Liver (tissue), 7 donors: ENCODE measurements at regions not wholly inside any gene's neighbourhood (a gene's known extent, or its start where the extent isn't known, plus 50 kb on each side); places are given as distances from the start of the nearest gene placed in this dataset.

Experiments used
- DNase-seq: peaks from one replicate; pipeline ENCODE4 v3.0.0-alpha.2; 2017; ENCODE audit warnings: low spot score
- H3K27ac ChIP-seq, 2 donors: one replicate each; pipeline ENCODE4 v1.7.0; 2013; ENCODE audit warnings: inconsistent platforms in 2 of 2, low read length in 2 of 2, control low read depth in 1 of 2, low read depth in 1 of 2, mild to moderate bottlenecking in 1 of 2
- H3K27me3 ChIP-seq, 4 donors: one replicate each; pipeline versions ENCODE4 v1.6.1 to v1.7.0; 2013; ENCODE audit warnings: low read length in 3 of 4, inconsistent platforms in 1 of 4, mild to moderate bottlenecking in 1 of 4, moderate library complexity in 1 of 4; ENCODE audit not compliant: control insufficient read depth in 4 of 4, insufficient read depth in 4 of 4
- H3K36me3 ChIP-seq, 4 donors: one replicate each; pipeline versions ENCODE4 v1.6.1 to v1.7.0; 2013; ENCODE audit warnings: low read length in 3 of 4, mild to moderate bottlenecking in 3 of 4, low read depth in 1 of 4, moderate library complexity in 1 of 4; ENCODE audit not compliant: control insufficient read depth in 4 of 4, insufficient read depth in 3 of 4
- H3K4me1 ChIP-seq, 4 donors: one replicate each; pipeline versions ENCODE4 v1.6.1 to v1.7.0; 2013; ENCODE audit warnings: low read length in 3 of 4, mild to moderate bottlenecking in 3 of 4, moderate library complexity in 1 of 4; ENCODE audit not compliant: control insufficient read depth in 4 of 4, insufficient read depth in 4 of 4
- H3K4me3 ChIP-seq, 3 donors: one replicate each; pipeline versions ENCODE4 v1.6.1 to v1.7.0; 2013; ENCODE audit warnings: low read length in 3 of 3, control low read depth in 1 of 3, low read depth in 1 of 3, mild to moderate bottlenecking in 1 of 3
- H3K9ac ChIP-seq, 2 donors: one replicate each; pipeline ENCODE4 v1.7.0; 2013; ENCODE audit warnings: low read length in 2 of 2, mild to moderate bottlenecking in 2 of 2, moderate library complexity in 2 of 2, control low read depth in 1 of 2, low read depth in 1 of 2
- H3K9me3 ChIP-seq, 4 donors: one replicate each; pipeline versions ENCODE4 v1.6.1 to v1.7.0; 2013; ENCODE audit warnings: low read length in 3 of 4; ENCODE audit not compliant: control insufficient read depth in 4 of 4
- FOXA1 ChIP-seq: IDR thresholded peaks from 2 replicates; pipeline ENCODE4 v1.6.1; 2016; ENCODE audit warnings: antibody characterized with exemption
- FOXA2 ChIP-seq: IDR thresholded peaks from 2 replicates; pipeline ENCODE4 v1.6.1; 2016; ENCODE audit warnings: antibody characterized with exemption
- HNF4A ChIP-seq, 2 donors: conservative IDR thresholded peaks; 2 replicates each; pipeline ENCODE4 v1.6.1; 2016; ENCODE audit warnings: antibody characterized with exemption in 2 of 2, mild to moderate bottlenecking in 2 of 2
- HNF4G ChIP-seq: IDR thresholded peaks from 2 replicates; pipeline ENCODE4 v1.6.1; 2016; ENCODE audit warnings: antibody characterized with exemption
- JUND ChIP-seq, 2 donors: IDR thresholded peaks; 2 replicates each; pipeline ENCODE4 v1.6.1; 2016; ENCODE audit warnings: antibody characterized with exemption in 2 of 2
- NR2F2 ChIP-seq: IDR thresholded peaks from 2 replicates; pipeline ENCODE4 v1.6.1; 2016; ENCODE audit warnings: antibody characterized with exemption
- RAD21 ChIP-seq, 2 donors: IDR thresholded peaks; 2 replicates each; pipeline ENCODE4 v1.6.1; 2016; ENCODE audit warnings: antibody characterized with exemption in 2 of 2, mild to moderate bottlenecking in 2 of 2
- REST ChIP-seq: IDR thresholded peaks from 2 replicates; pipeline ENCODE4 v1.6.1; 2016; ENCODE audit warnings: antibody characterized with exemption, mild to moderate bottlenecking
- RXRA ChIP-seq, 2 donors: IDR thresholded peaks; 2 replicates each; pipeline ENCODE4 v1.6.1; 2017 to 2018; ENCODE audit warnings: antibody characterized with exemption in 2 of 2, mild to moderate bottlenecking in 1 of 2
- SP1 ChIP-seq: IDR thresholded peaks from 2 replicates; pipeline ENCODE4 v1.6.1; 2018; ENCODE audit warnings: antibody characterized with exemption, mild to moderate bottlenecking
- TAF1 ChIP-seq: conservative IDR thresholded peaks from 2 replicates; pipeline ENCODE4 v1.6.1; 2016; ENCODE audit warnings: antibody characterized with exemption, mild to moderate bottlenecking
- YY1 ChIP-seq: IDR thresholded peaks from 2 replicates; pipeline ENCODE4 v1.6.1; 2016; ENCODE audit warnings: antibody characterized with exemption, mild to moderate bottlenecking
- ZBTB33 ChIP-seq: IDR thresholded peaks from 2 replicates; pipeline ENCODE4 v1.6.1; 2016; ENCODE audit warnings: antibody characterized with exemption
- WGBS: extraction: QIAGEN DNeasy Blood & Tissue Kit; methylation state at CpG from one replicate; pipeline ENCODE4 v1.1.7; 2013; 5-methylcytosine and 5-hydroxymethylcytosine counted together
- TF ChIP-seq, protein P1 (sequence below): IDR thresholded peaks from 2 replicates; pipeline ENCODE4 v1.6.1; 2016; ENCODE audit warnings: antibody characterized with exemption
- donor health status: healthy.
- donor health status: healthy.
- donor health status: healthy.
- donor health status: healthy.

GRCh38 chr11:28457481-28458065 lies 349.4 kb downstream of the METTL15 start:
- TF ChIP-seq JUND (IDR thresholded peaks at IDR 0.05), result no peak
- no peak for TF ChIP-seq YY1
- H3K4me3 ChIP-seq, result no peak overlapping the region
- no peaks in the 10 kb centered on the region for H3K27me3 ChIP-seq
- no peak overlapping the region for H3K27ac ChIP-seq
- no peaks in the 10 kb centered on the region for H3K9me3 ChIP-seq
- no peaks in the 10 kb centered on the region for H3K36me3 ChIP-seq
- H3K9ac ChIP-seq, result no peak overlapping the region
- H3K4me1 ChIP-seq, result no peaks in the 10 kb centered on the region
- no peak for DNase-seq
- WGBS, result 89% methylated on average over 5 of the region's 5 CpGs

- Histone ChIP-seq H3K4me1 (no peaks in the 10 kb centered on the region), H3K9ac (no peak overlapping the region), H3K9me3 (no peaks in the 10 kb centered on the region), H3K27me3 (no peaks in the 10 kb centered on the region), H3K4me3 (no peak overlapping the region), H3K27ac (no peak overlapping the region), H3K36me3 (no peaks in the 10 kb centered on the region)
- 91% methylated on average over 2 of the region's 2 CpGs for WGBS
- TF ChIP-seq FOXA1 (no peak), REST (no peak), RAD21 (IDR thresholded peaks at IDR 0.05) (no peak), TAF1 (no peak), FOXA2 (no peak), ZBTB33 (no peak), RXRA (IDR thresholded peaks at IDR 0.05) (no peak)
- DNase-seq, result no peak
Measured at GRCh38 chr11:28448186-28448585, 340.0 kb downstream of the METTL15 start.

- no peak overlapping the region for H3K27ac ChIP-seq
- TF ChIP-seq YY1, result no peak
- TF ChIP-seq SP1, result no peak
- TF ChIP-seq, protein P1, sequence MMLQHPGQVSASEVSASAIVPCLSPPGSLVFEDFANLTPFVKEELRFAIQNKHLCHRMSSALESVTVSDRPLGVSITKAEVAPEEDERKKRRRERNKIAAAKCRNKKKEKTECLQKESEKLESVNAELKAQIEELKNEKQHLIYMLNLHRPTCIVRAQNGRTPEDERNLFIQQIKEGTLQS, result no peak
- no peak for TF ChIP-seq HNF4G
- TF ChIP-seq NR2F2, result no peak
- no peak for TF ChIP-seq ZBTB33
- TF ChIP-seq REST, result no peak
- no peak for TF ChIP-seq JUND (IDR thresholded peaks at IDR 0.05)
- TF ChIP-seq HNF4A (conservative IDR thresholded peaks at IDR 0.05), result no peak
- H3K27me3 ChIP-seq, result no peaks in the 10 kb centered on the region
- H3K9me3 ChIP-seq, result no peaks in the 10 kb centered on the region
- no peaks in the 10 kb centered on the region for H3K4me1 ChIP-seq
- 67% methylated on average over 1 of the region's 1 CpG for WGBS
- no peak overlapping the region for H3K9ac ChIP-seq
- DNase-seq, result no peak
- H3K4me3 ChIP-seq, result no peak overlapping the region
- H3K36me3 ChIP-seq, result no peaks in the 10 kb centered on the region
Measured at GRCh38 chr11:28447226-28447625, 339.0 kb downstream of the METTL15 start.
